GM23338 (cell line): ENCODE measurements at regions not wholly inside any gene's neighbourhood (a gene's known extent, or its start where the extent isn't known, plus 50 kb on each side); places are given as distances from the start of the nearest gene placed in this dataset.

Source experiments
- CTCF ChIP-seq, 2 experiments: fragments of 200-600 bp in 1 of 2; sonication (generic) in 1 of 2; conservative IDR thresholded peaks; 2 replicates each; pipeline versions ENCODE4 v1.5.1 to v1.6.1; 2016 to 2017; ENCODE audit warnings: antibody characterized with exemption in 2 of 2, low read depth in 2 of 2, mild to moderate bottlenecking in 2 of 2, moderate library complexity in 1 of 2
- EZH2 ChIP-seq: fragments of 200-600 bp; sonication (generic); IDR thresholded peaks from one replicate; pipeline ENCODE4 v1.8.0; 2017; ENCODE audit warnings: antibody characterized with exemption, mild to moderate bottlenecking, low read depth; ENCODE audit not compliant: unreplicated experiment

- no peak for TF ChIP-seq CTCF (conservative IDR thresholded peaks at IDR 0.05; ENCODE audit: low read depth in 2 of 2)
- no peak for TF ChIP-seq EZH2
Observed at GRCh38 chr5:123992641-123993040, 480.7 kb downstream of the CSNK1G3 start.
